ENCODE measurements at regions not wholly inside any gene's neighbourhood (a gene's known extent, or its start where the extent isn't known, plus 50 kb on each side); places are given as distances from the start of the nearest gene placed in this dataset.

- no peak for TF ChIP-seq NONO (IDR thresholded peaks at IDR 0.05; ENCODE audit: low read depth in 2 of 2, low read length in 1 of 2)
- no peak for TF ChIP-seq ZBTB5 (IDR thresholded peaks at IDR 0.05)
- no peak for TF ChIP-seq ZNF583 (CRISPR knock-in tag; IDR thresholded peaks at IDR 0.05)
- TF ChIP-seq COPS2 (conservative IDR thresholded peaks at IDR 0.05) = no peak
- TF ChIP-seq ZNF395 (CRISPR knock-in tag; IDR thresholded peaks at IDR 0.05) = no peak
- no peak for TF ChIP-seq E2F6 (IDR thresholded peaks at IDR 0.05; ENCODE audit: borderline replicate concordance in 1 of 2, extremely low read depth in 1 of 2, insufficient read depth in 1 of 2, insufficient read length in 1 of 2, low read depth in 1 of 2, low read length in 1 of 2, poor library complexity in 1 of 2, severe bottlenecking in 1 of 2)
- peak; percentile 52; the same call in 1 of the 2 replicates for TF ChIP-seq ATF3 (IDR thresholded peaks at IDR 0.05)
- no peak for TF ChIP-seq ATF3 (CRISPR knock-in tag; conservative IDR thresholded peaks at IDR 0.05)
- TF ChIP-seq CBX1 (IDR thresholded peaks at IDR 0.05; ENCODE audit: low read depth) = no peak
- TF ChIP-seq CSDE1 (IDR thresholded peaks at IDR 0.05) = no peak
- TF ChIP-seq JUNB (CRISPR knock-in tag; conservative IDR thresholded peaks at IDR 0.05) = no peak
- no peak for TF ChIP-seq HDAC8 (tag; IDR thresholded peaks at IDR 0.05)
- TF ChIP-seq BCL6 (CRISPR knock-in tag; IDR thresholded peaks at IDR 0.05) = no peak
- no peak for TF ChIP-seq PML (IDR thresholded peaks at IDR 0.05; ENCODE audit: low read length)
- no peak for TF ChIP-seq IRF1 (CRISPR knock-in tag; IDR thresholded peaks at IDR 0.05; ENCODE audit: borderline replicate concordance)
- TF ChIP-seq TAL1 (IDR thresholded peaks at IDR 0.05) = peak; percentile 85
- no peak for TF ChIP-seq MCM2 (IDR thresholded peaks at IDR 0.05; ENCODE audit: low read depth)
- peak; percentile 61 for TF ChIP-seq CXXC5 (CRISPR knock-in tag; IDR thresholded peaks at IDR 0.05)
- no peak for TF ChIP-seq HMGXB4 (CRISPR knock-in tag; IDR thresholded peaks at IDR 0.05)
- TF ChIP-seq RCOR1 (IDR thresholded peaks at IDR 0.05; ENCODE audit: borderline replicate concordance in 1 of 2, low read depth in 2 of 2, low read length in 2 of 2) = peak in 1 of 2 experiments; percentile 72; a peak in 1 of 4 replicates
- no peak for TF ChIP-seq ATF4 (CRISPR knock-in tag; IDR thresholded peaks at IDR 0.05)
These were observed 105.4 kb upstream of the TBCA start (continued) for GRCh38 chr5:77881528-77881927.
